ENCODE measurements at regions not wholly inside any gene's neighbourhood (a gene's known extent, or its start where the extent isn't known, plus 50 kb on each side); places are given as distances from the start of the nearest gene placed in this dataset.

DNA sequence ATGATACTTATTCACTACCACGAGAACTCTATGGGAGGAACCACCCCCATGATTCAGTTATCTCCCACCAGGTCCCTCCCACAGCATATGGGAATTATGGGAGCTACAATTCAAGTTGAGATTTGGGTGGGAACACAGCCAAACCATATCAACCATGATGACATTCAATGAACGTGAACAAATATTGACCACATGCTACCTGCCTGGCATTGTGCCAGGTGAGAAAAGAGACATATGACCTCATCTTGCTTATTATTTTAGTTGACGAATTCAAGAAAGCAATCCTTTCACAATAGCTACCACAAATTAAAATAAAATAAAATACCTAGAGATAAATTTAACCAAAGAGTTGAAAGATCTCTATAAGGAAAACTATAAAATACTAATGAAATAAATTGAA, 286.5 kb upstream of the CRIM1 start:
- no peaks in the 10 kb centered on the region for H3K9me3 ChIP-seq
- no peaks in the 10 kb centered on the region for H3K4me1 ChIP-seq
- H3K36me3 ChIP-seq = no peaks in the 10 kb centered on the region
- TF ChIP-seq POLR2A (IDR thresholded peaks at IDR 0.05) = no peak
- TF ChIP-seq, protein P1, sequence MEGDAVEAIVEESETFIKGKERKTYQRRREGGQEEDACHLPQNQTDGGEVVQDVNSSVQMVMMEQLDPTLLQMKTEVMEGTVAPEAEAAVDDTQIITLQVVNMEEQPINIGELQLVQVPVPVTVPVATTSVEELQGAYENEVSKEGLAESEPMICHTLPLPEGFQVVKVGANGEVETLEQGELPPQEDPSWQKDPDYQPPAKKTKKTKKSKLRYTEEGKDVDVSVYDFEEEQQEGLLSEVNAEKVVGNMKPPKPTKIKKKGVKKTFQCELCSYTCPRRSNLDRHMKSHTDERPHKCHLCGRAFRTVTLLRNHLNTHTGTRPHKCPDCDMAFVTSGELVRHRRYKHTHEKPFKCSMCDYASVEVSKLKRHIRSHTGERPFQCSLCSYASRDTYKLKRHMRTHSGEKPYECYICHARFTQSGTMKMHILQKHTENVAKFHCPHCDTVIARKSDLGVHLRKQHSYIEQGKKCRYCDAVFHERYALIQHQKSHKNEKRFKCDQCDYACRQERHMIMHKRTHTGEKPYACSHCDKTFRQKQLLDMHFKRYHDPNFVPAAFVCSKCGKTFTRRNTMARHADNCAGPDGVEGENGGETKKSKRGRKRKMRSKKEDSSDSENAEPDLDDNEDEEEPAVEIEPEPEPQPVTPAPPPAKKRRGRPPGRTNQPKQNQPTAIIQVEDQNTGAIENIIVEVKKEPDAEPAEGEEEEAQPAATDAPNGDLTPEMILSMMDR (IDR thresholded peaks at IDR 0.05) = no peak
- no peak overlapping the region for H3K4me3 ChIP-seq
- intact Hi-C loops (cut with DNase I; ENCODE audit: low total_unique reads) = no loop called here
- no peak overlapping the region for H3K27ac ChIP-seq
- DNase-seq = no peak
- no peaks in the 10 kb centered on the region for H3K27me3 ChIP-seq

DNA sequence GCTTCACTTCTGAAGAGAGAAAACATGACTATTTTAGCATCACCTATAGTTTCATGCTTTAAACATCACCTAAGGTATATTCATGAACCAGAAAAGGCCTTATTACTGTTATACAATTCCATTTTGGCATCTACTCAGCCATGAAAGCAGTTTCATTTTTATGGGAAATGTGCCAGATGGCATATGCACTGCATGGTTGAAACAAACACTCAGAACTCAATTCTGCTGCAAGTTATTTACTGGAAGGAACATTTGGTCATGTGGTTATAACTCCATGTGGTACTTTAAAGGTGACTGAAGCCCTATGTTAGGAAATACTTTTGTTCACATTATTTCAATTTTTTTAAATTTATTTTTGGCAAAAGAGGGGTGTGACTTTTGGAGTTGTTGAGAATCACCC, 287.5 kb upstream of the CRIM1 start:
- Histone ChIP-seq H3K27me3 (no peaks in the 10 kb centered on the region), H3K27ac (no peak overlapping the region), H3K4me3 (no peak overlapping the region), H3K9me3 (no peaks in the 10 kb centered on the region), H3K36me3 (no peaks in the 10 kb centered on the region), H3K4me1 (no peaks in the 10 kb centered on the region)
- intact Hi-C loops (cut with DNase I; ENCODE audit: low total_unique reads) = no loop called here
- TF ChIP-seq, protein P1 (IDR thresholded peaks at IDR 0.05) = no peak
- TF ChIP-seq POLR2A (IDR thresholded peaks at IDR 0.05) = no peak
- DNase-seq = no peak

DNA sequence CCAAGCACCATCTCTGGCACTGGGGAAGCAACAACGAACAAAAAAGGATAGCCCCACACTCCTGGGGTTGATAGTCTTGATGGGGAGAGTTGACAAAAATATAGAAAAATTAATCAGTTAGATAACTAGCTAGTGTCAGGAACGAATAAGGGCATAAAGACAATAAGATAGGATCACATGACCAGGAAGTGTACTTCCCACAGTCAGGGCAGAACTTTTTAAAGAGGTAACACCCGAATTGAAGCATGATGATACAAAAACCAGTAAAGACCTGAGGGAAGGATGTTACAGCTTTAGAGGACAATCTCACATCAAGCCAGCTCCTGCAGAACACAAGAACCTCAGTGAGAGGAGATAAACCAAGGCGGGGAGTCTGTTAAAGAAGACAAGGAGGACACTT, 295.4 kb upstream of the CRIM1 start:
- intact Hi-C loops (cut with DNase I; ENCODE audit: low total_unique reads) = no loop called here
- TF ChIP-seq, protein P1 (IDR thresholded peaks at IDR 0.05) = no peak
- no peak for TF ChIP-seq POLR2A (IDR thresholded peaks at IDR 0.05)

DNA sequence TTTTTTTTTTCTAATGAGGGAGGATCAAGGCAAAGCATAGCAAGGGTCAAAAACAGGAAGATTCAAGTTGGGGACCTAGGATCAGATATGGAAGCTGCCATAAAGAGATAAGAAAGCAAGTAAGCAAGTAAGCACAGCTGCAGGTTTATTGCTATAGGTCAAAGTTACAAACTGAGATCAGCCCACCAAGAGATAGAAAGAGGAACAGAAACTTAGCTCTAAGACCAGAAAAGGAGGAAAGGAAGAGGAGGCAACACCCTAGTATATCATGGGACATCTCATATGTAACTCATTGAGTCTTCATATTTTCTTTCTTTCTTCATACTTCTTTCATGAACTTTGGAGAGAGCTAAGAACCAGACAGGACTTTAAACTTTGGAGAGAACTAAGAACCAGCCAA, 295.9 kb upstream of the CRIM1 start:
- no peak overlapping the region for H3K27ac ChIP-seq
- no peaks in the 10 kb centered on the region for H3K4me1 ChIP-seq
- H3K27me3 ChIP-seq = no peaks in the 10 kb centered on the region
- TF ChIP-seq POLR2A (IDR thresholded peaks at IDR 0.05) = no peak
- TF ChIP-seq, protein P1 (IDR thresholded peaks at IDR 0.05) = no peak
- no peaks in the 10 kb centered on the region for H3K36me3 ChIP-seq
- no peaks in the 10 kb centered on the region for H3K9me3 ChIP-seq
- intact Hi-C loops (cut with DNase I; ENCODE audit: low total_unique reads) = no loop called here
- DNase-seq = no peak
- no peak overlapping the region for H3K4me3 ChIP-seq

More for the DNA sequence above, 295.4 kb upstream of the CRIM1 start:
- Histone ChIP-seq H3K4me1 (no peaks in the 10 kb centered on the region), H3K27me3 (no peaks in the 10 kb centered on the region), H3K36me3 (no peaks in the 10 kb centered on the region), H3K4me3 (no peak overlapping the region), H3K9me3 (no peaks in the 10 kb centered on the region), H3K27ac (no peak overlapping the region)
- no peak for DNase-seq

DNA sequence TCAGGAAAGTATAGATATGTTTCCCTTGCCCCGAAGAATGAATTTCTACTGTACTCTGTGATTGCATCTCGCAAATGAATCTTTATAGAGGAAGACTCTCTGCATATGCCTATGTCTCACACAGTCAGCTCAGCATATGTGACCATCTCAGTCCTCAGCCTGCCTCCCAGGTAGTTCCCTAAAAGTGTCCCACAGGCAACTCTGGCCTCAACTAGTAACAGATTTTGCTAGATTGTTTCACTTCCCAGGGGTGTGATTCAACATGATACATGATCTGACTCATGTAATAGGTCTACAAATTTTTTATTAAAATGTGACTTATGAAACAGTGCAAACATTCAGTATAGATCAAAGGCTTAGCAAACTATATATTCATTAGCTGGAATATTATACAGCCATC, 296.6 kb upstream of the CRIM1 start:
- H3K9me3 ChIP-seq = no peaks in the 10 kb centered on the region
- no peak for TF ChIP-seq POLR2A (IDR thresholded peaks at IDR 0.05)
- TF ChIP-seq, protein P1 (IDR thresholded peaks at IDR 0.05) = no peak
- H3K36me3 ChIP-seq = no peaks in the 10 kb centered on the region
- no peak overlapping the region for H3K27ac ChIP-seq
- no peaks in the 10 kb centered on the region for H3K27me3 ChIP-seq
- no peaks in the 10 kb centered on the region for H3K4me1 ChIP-seq
- H3K4me3 ChIP-seq = no peak overlapping the region
- DNase-seq = no peak
- intact Hi-C loops (cut with DNase I; ENCODE audit: low total_unique reads) = no loop called here

Data from uterus (tissue), 3 donors.